GM06990 (cell line): ENCODE measurements at regions not wholly inside any gene's neighbourhood (a gene's known extent, or its start where the extent isn't known, plus 50 kb on each side); places are given as distances from the start of the nearest gene placed in this dataset.

Source experiments
- DNase-seq: peaks from one replicate; pipeline ENCODE4 v3.0.0-alpha.2; 2011; ENCODE audit not compliant: insufficient read length; ENCODE audit errors: extremely low read depth
- H3K27me3 ChIP-seq: replicated peaks from 2 replicates; pipeline ENCODE4 v1.6.0; 2011; ENCODE audit warnings: low read length; ENCODE audit not compliant: control insufficient read depth, insufficient read depth
- H3K36me3 ChIP-seq: 2 replicates; pipeline ENCODE4 v1.5.1; 2011; ENCODE audit warnings: low read length; ENCODE audit not compliant: control insufficient read depth, insufficient read depth
- H3K4me3 ChIP-seq: replicated peaks from 2 replicates; pipeline ENCODE4 v1.5.1; 2011; ENCODE audit warnings: low read depth, mild to moderate bottlenecking, control low read depth, low read length
- CTCF ChIP-seq: IDR thresholded peaks from 2 replicates; pipeline ENCODE4 v1.5.1; 2011; ENCODE audit warnings: low read length, control low read depth, mild to moderate bottlenecking, inconsistent platforms; ENCODE audit not compliant: insufficient read depth, poor library complexity, severe bottlenecking

GRCh38 chr5:85929713-85930112 is 688.0 kb upstream of the COX7C start:
- Histone ChIP-seq H3K27me3 (no peaks in the 10 kb centered on the region), H3K4me3 (no peak overlapping the region), H3K36me3 (no peaks in the 10 kb centered on the region)
- no peak for TF ChIP-seq CTCF
- no peak for DNase-seq

- Histone ChIP-seq H3K4me3 (no peak overlapping the region), H3K36me3 (no peaks in the 10 kb centered on the region), H3K27me3 (no peaks in the 10 kb centered on the region)
- TF ChIP-seq CTCF, result no peak
- no peak for DNase-seq
These were observed 686.5 kb upstream of the COX7C start for GRCh38 chr5:85931220-85931619.

GRCh38 chr5:85938201-85938600 is 679.5 kb upstream of the COX7C start:
- TF ChIP-seq CTCF, result no peak

GRCh38 chr5:85951707-85952210 is 666.0 kb upstream of the COX7C start:
- Histone ChIP-seq H3K4me3 (no peak overlapping the region), H3K36me3 (no peaks in the 10 kb centered on the region), H3K27me3 (no peaks in the 10 kb centered on the region)
- DNase-seq, result no peak
- no peak for TF ChIP-seq CTCF

More at GRCh38 chr5:85938201-85938600, 679.5 kb upstream of the COX7C start:
- DNase-seq, result no peak
- no peak overlapping the region for H3K4me3 ChIP-seq
- H3K36me3 ChIP-seq, result no peaks in the 10 kb centered on the region
- H3K27me3 ChIP-seq, result no peaks in the 10 kb centered on the region

- Histone ChIP-seq H3K36me3 (no peaks in the 10 kb centered on the region), H3K4me3 (no peak overlapping the region), H3K27me3 (no peaks in the 10 kb centered on the region)
- no peak for DNase-seq
- TF ChIP-seq CTCF, result no peak
These were observed 665.1 kb upstream of the COX7C start for GRCh38 chr5:85952680-85953079.

GRCh38 chr5:85967681-85968080 is 650.1 kb upstream of the COX7C start:
- no peak for TF ChIP-seq CTCF
- Histone ChIP-seq H3K4me3 (no peak overlapping the region), H3K36me3 (no peaks in the 10 kb centered on the region), H3K27me3 (no peaks in the 10 kb centered on the region)
- no peak for DNase-seq
